ENCODE measurements at regions not wholly inside any gene's neighbourhood (a gene's known extent, or its start where the extent isn't known, plus 50 kb on each side); places are given as distances from the start of the nearest gene placed in this dataset.

- no peak for TF ChIP-seq CTCF (IDR thresholded peaks at IDR 0.05; ENCODE audit: borderline replicate concordance, extremely low read depth, low read length, poor library complexity, severe bottlenecking)
- no peak for TF ChIP-seq EZH2 (IDR thresholded peaks at IDR 0.05; ENCODE audit: borderline replicate concordance, low read depth, low read length, severe bottlenecking)
Measured at GRCh38 chr11:32219320-32219719, 128.4 kb downstream of the RCN1 start.

Data from DND-41 (cell line).